Right lobe of liver (tissue), 4 donors: ENCODE measurements at regions not wholly inside any gene's neighbourhood (a gene's known extent, or its start where the extent isn't known, plus 50 kb on each side); places are given as distances from the start of the nearest gene placed in this dataset.

Source experiments
- POLR2A ChIP-seq: fragments of 450-650 bp; IDR thresholded peaks from one replicate; pipeline ENCODE4 v1.6.1; 2017; ENCODE audit warnings: antibody characterized with exemption, mild to moderate bottlenecking
- TF ChIP-seq, protein P1 (sequence below), 4 donors: fragments of 200-600 bp in 3 of 4; fragments of 450-650 bp in 1 of 4; IDR thresholded peaks; one replicate each; pipeline versions ENCODE4 v1.5.1 to v1.8.0; 2016 to 2022; ENCODE audit warnings: antibody characterized with exemption in 4 of 4, mild to moderate bottlenecking in 2 of 4
- donor health status: DM: no; HTN: no; CAD: no.
- donor health status: DM: no; HTN: no; CAD: no.
- donor health status: DM: no; HTN: yes; CAD: no.

DNA sequence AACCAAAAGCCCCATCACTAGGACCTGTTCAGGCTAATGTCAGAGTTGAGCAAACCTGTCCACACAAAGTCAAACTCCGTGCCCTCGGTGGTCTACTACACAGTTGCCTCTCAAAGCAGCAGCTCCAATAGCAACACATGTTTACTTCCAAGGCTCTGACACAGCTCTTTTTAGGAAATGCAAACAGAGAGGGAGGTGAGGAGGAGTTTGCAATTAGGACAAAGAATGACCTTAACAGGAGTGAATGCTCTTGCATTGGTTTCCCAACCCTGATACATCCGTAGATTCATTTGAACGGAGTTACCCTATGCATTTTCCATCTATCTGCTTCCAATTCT lies 64.8 kb upstream of the GOLGA8B start:
- TF ChIP-seq, protein P1, sequence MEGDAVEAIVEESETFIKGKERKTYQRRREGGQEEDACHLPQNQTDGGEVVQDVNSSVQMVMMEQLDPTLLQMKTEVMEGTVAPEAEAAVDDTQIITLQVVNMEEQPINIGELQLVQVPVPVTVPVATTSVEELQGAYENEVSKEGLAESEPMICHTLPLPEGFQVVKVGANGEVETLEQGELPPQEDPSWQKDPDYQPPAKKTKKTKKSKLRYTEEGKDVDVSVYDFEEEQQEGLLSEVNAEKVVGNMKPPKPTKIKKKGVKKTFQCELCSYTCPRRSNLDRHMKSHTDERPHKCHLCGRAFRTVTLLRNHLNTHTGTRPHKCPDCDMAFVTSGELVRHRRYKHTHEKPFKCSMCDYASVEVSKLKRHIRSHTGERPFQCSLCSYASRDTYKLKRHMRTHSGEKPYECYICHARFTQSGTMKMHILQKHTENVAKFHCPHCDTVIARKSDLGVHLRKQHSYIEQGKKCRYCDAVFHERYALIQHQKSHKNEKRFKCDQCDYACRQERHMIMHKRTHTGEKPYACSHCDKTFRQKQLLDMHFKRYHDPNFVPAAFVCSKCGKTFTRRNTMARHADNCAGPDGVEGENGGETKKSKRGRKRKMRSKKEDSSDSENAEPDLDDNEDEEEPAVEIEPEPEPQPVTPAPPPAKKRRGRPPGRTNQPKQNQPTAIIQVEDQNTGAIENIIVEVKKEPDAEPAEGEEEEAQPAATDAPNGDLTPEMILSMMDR (IDR thresholded peaks at IDR 0.05), result no peak
- TF ChIP-seq POLR2A, result no peak
